ENCODE measurements at regions not wholly inside any gene's neighbourhood (a gene's known extent, or its start where the extent isn't known, plus 50 kb on each side); places are given as distances from the start of the nearest gene placed in this dataset.

GRCh38 chr14:97349946-97350345, 552.8 kb downstream of the VRK1 start:
- TF ChIP-seq CTCF (IDR thresholded peaks at IDR 0.05) (no peak), POLR2A (IDR thresholded peaks at IDR 0.05) (no peak)

All from prostate gland (tissue), 2 donors.